Endothelial cell of umbilical vein (primary cell): ENCODE measurements at regions not wholly inside any gene's neighbourhood (a gene's known extent, or its start where the extent isn't known, plus 50 kb on each side); places are given as distances from the start of the nearest gene placed in this dataset.

ENCODE experiments used
- BruUV-seq: library from RNA; stranded (reverse); fragments of 400-500 nt; replicated peaks from 2 replicates; lab custom pipeline; 2021; lab: Mats Ljungman, UMichigan
- CTCF ChIA-PET: fragments of 300-600, 350-600 bp; sonication (Branson Sonifier 250); formaldehyde crosslinking; loops from one replicate; lab custom pipeline; 2021; ENCODE audit warnings: antibody characterized with exemption, inconsistent platforms; lab: Charles Lee
- POLR2A ChIA-PET: fragments of 300-600, 350-600 bp; sonication (Branson Sonifier 250); formaldehyde crosslinking; loops from one replicate; lab custom pipeline; 2021; ENCODE audit warnings: antibody characterized with exemption, inconsistent platforms; lab: Charles Lee
- DNase-seq: peaks from one replicate; pipeline ENCODE4 v3.0.0-alpha.2; 2011; ENCODE audit warnings: low read depth, low spot score
- FAIRE-seq: peaks from 2 replicates; lab custom pipeline; 2011; peaks lifted over from hg19 to GRCh38; lab: Jason Lieb, UNC
- H2AFZ ChIP-seq: 2 replicates; pipeline ENCODE4 v1.6.0; 2012; ENCODE audit warnings: low read depth, low read length, control low read depth, inconsistent platforms
- H3K27ac ChIP-seq: 2 replicates; pipeline ENCODE4 v1.5.1; 2011; ENCODE audit warnings: low read depth, mild to moderate bottlenecking, control low read depth, low read length, moderate library complexity; ENCODE audit not compliant: insufficient read depth
- H3K27me3 ChIP-seq, 2 experiments: 2 replicates each; pipeline versions ENCODE4 v1.6.0 to v1.6.1; 2011; ENCODE audit warnings: low read length in 2 of 2, mixed read lengths in 1 of 2; ENCODE audit not compliant: control insufficient read depth in 2 of 2, insufficient read depth in 2 of 2
- H3K36me3 ChIP-seq, 2 experiments: 2 replicates in 1 of 2; 3 replicates in 1 of 2; pipeline ENCODE4 v1.5.1; 2011; ENCODE audit warnings: low read length in 2 of 2, mild to moderate bottlenecking in 1 of 2, moderate library complexity in 1 of 2; ENCODE audit not compliant: control insufficient read depth in 2 of 2, insufficient read depth in 2 of 2; ENCODE audit errors: extremely low read depth in 1 of 2
- H3K4me1 ChIP-seq: 3 replicates; pipeline ENCODE4 v1.5.1; 2011; ENCODE audit warnings: mild to moderate bottlenecking, low read length; ENCODE audit not compliant: control insufficient read depth, insufficient read depth; ENCODE audit errors: extremely low read depth
- H3K4me2 ChIP-seq: 2 replicates; pipeline ENCODE4 v1.6.1; 2011; ENCODE audit warnings: low read length, control low read depth, mixed read lengths; ENCODE audit not compliant: insufficient read depth
- H3K4me3 ChIP-seq, 3 experiments: fragments of 200-600 bp in 1 of 3; sonication (generic), shearing (Covaris generic) in 1 of 3; replicated peaks in 1 of 3; 2 replicates each; pipeline ENCODE4 v1.5.1; 2011 to 2016; ENCODE audit warnings: control low read depth in 3 of 3, low read length in 3 of 3, mild to moderate bottlenecking in 2 of 3, inconsistent platforms in 1 of 3, low read depth in 1 of 3, moderate library complexity in 1 of 3; ENCODE audit not compliant: insufficient read depth in 1 of 3
- H3K79me2 ChIP-seq: 2 replicates; pipeline ENCODE4 v1.6.0; 2012; ENCODE audit warnings: low read length, inconsistent platforms; ENCODE audit not compliant: control insufficient read depth, insufficient read depth
- H3K9ac ChIP-seq: replicated peaks from 2 replicates; pipeline ENCODE3; 2011; ENCODE audit warnings: low read length, control low read depth; ENCODE audit not compliant: insufficient read depth; ENCODE audit errors: extremely low read depth
- H3K9me1 ChIP-seq: replicated peaks from 3 replicates; pipeline ENCODE4 v1.6.0; 2011; ENCODE audit warnings: mild to moderate bottlenecking, low read length; ENCODE audit not compliant: control insufficient read depth, insufficient read depth; ENCODE audit errors: extremely low read depth
- H3K9me3 ChIP-seq: replicated peaks from 2 replicates; pipeline ENCODE4 v1.5.1; 2012; ENCODE audit warnings: low read length, inconsistent platforms; ENCODE audit not compliant: control insufficient read depth, insufficient read depth
- H4K20me1 ChIP-seq: replicated peaks from 2 replicates; pipeline ENCODE3; 2011; ENCODE audit warnings: mild to moderate bottlenecking, low read length; ENCODE audit not compliant: control insufficient read depth, insufficient read depth; ENCODE audit errors: extremely low read depth
- CTCF ChIP-seq, 2 donors: IDR thresholded peaks; 1 replicate in 1 of 2; 2 replicates in 1 of 2; pipeline ENCODE4 v1.5.1; 2011; ENCODE audit warnings: low read length in 2 of 2, mild to moderate bottlenecking in 2 of 2, moderate library complexity in 2 of 2, control low read depth in 1 of 2, inconsistent platforms in 1 of 2, low read depth in 1 of 2; ENCODE audit not compliant: insufficient read depth in 1 of 2; ENCODE audit errors: extremely low read depth in 1 of 2
- EZH2 ChIP-seq: IDR thresholded peaks from 2 replicates; pipeline ENCODE4 v1.6.1; 2012; ENCODE audit warnings: borderline replicate concordance, low read depth, mild to moderate bottlenecking, moderate library complexity, low read length, inconsistent platforms; ENCODE audit not compliant: severe bottlenecking
- FOS ChIP-seq: IDR thresholded peaks from 2 replicates; pipeline ENCODE4 v1.6.1; 2011; ENCODE audit warnings: mild to moderate bottlenecking, low read length, moderate library complexity, borderline replicate concordance; ENCODE audit not compliant: insufficient read depth
- GATA2 ChIP-seq: IDR thresholded peaks from 2 replicates; pipeline ENCODE4 v1.7.0; 2011; ENCODE audit warnings: low read depth, mild to moderate bottlenecking, moderate library complexity, mixed read lengths, low read length; ENCODE audit not compliant: insufficient read length, insufficient read depth
- JUN ChIP-seq: IDR thresholded peaks from 2 replicates; pipeline ENCODE4 v1.6.1; 2011; ENCODE audit warnings: borderline replicate concordance, low read depth; ENCODE audit not compliant: insufficient read length, insufficient read depth
- MAX ChIP-seq: IDR thresholded peaks from 2 replicates; pipeline ENCODE4 v1.6.1; 2011; ENCODE audit not compliant: insufficient read depth, insufficient read length
- MYC ChIP-seq: IDR thresholded peaks from one replicate; pipeline ENCODE4 v1.6.1; 2011; ENCODE audit warnings: mild to moderate bottlenecking, low read depth, low read length
- POLR2A ChIP-seq: IDR thresholded peaks from 2 replicates; pipeline ENCODE4 v1.6.1; 2012; ENCODE audit warnings: low read depth, mild to moderate bottlenecking, control low read depth, low read length
- POLR2AphosphoS5 ChIP-seq: IDR thresholded peaks from 2 replicates; pipeline ENCODE4 v1.6.1; 2012; ENCODE audit warnings: low read depth, mild to moderate bottlenecking, control low read depth, low read length, moderate library complexity; ENCODE audit not compliant: insufficient read depth
- dilution Hi-C: fragments of 300-500 bp; cut with MboI; formaldehyde crosslinking; loops from one replicate; pipeline ENCODE4 v1.15.0; 2019; ENCODE audit warnings: low sequenced_read_pairs; ENCODE audit not compliant: extremely low pct_ligation_motif_present
- intact Hi-C: fragments of 100-400 bp; cut with micrococcal nuclease; formaldehyde crosslinking; loops from one replicate; pipeline ENCODE4 v1.10.0; 2022

GRCh38 chr7:125892434-125892833 lies 962.8 kb upstream of the POT1 start:
- intact Hi-C loops (no loop called here), dilution Hi-C loops (no loop called here)
- H3K27me3 ChIP-seq: no peaks in the 10 kb centered on the region
- POLR2A ChIA-PET: no interaction called here
- H3K4me3 ChIP-seq: no peak overlapping the region
- H3K9me3 ChIP-seq: no peaks in the 10 kb centered on the region
- H3K36me3 ChIP-seq: no peaks in the 10 kb centered on the region
- DNase-seq: no peak
- no peaks in the 10 kb centered on the region for H3K79me2 ChIP-seq
- no peak for TF ChIP-seq EZH2
- TF ChIP-seq POLR2A: no peak
- TF ChIP-seq MYC: no peak
- TF ChIP-seq JUN: no peak
- TF ChIP-seq FOS: no peak
- TF ChIP-seq POLR2AphosphoS5: no peak
- TF ChIP-seq GATA2: no peak
- no peak for TF ChIP-seq MAX
- no peak for TF ChIP-seq CTCF (IDR thresholded peaks at IDR 0.05; ENCODE audit: extremely low read depth in 1 of 2, insufficient read depth in 1 of 2, low read depth in 1 of 2, low read length in 2 of 2)
- no peak for FAIRE-seq
- H3K4me2 ChIP-seq: no peak overlapping the region
- no TSS peak for BruUV-seq
- no peaks in the 10 kb centered on the region for H3K9me1 ChIP-seq
- CTCF ChIA-PET: no interaction called here
- H3K4me1 ChIP-seq: no peaks in the 10 kb centered on the region
- no peak overlapping the region for H3K27ac ChIP-seq
- no peak overlapping the region for H2AFZ ChIP-seq
- no peak overlapping the region for H3K9ac ChIP-seq
- H4K20me1 ChIP-seq: no peaks in the 10 kb centered on the region
